ENCODE measurements at regions not wholly inside any gene's neighbourhood (a gene's known extent, or its start where the extent isn't known, plus 50 kb on each side); places are given as distances from the start of the nearest gene placed in this dataset.

DNA sequence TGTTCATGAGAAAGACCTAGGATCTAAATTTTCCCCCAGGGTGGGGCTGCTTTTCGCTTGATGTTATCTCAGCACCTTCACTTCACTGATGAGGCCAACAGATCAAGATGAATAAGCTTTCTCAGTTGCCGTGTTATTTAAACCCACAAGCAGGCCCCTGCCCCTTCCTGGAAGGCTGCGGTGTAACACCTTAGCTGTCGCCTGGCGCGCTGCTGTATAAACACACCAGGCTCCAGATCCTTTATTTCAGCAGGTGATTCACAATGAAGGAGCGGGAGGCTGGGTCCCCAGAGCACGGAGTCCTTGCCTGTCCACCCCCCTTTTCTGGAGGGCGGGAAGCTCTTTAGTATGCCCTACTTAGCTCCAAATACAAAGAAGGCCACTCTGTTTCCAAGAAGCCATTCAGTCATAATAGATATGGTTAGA, 515.4 kb downstream of the FUT8 start (continued):
- TF ChIP-seq EP300 (IDR thresholded peaks at IDR 0.05; ENCODE audit: borderline replicate concordance in 1 of 2, control insufficient read depth in 1 of 2, low read depth in 2 of 2, low read length in 2 of 2), result no peak
- no peak for TF ChIP-seq GABPA (IDR thresholded peaks at IDR 0.05; ENCODE audit: low read depth)

- Histone ChIP-seq H3K27me3 (replicated peaks in 1 of 2; ENCODE audit: control insufficient read depth in 2 of 2, insufficient read depth in 2 of 2, low read length in 1 of 2) (peaks cover 2 to 5% of the 10 kb centered on the region in 2 experiments; a peak in 2 of 4 replicates), H3K79me2 (ENCODE audit: control insufficient read depth, insufficient read depth, low read length) (no peaks in the 10 kb centered on the region), H3K36me3 (ENCODE audit: control insufficient read depth in 2 of 2, insufficient read depth in 2 of 2, low read length in 1 of 2) (no peaks in the 10 kb centered on the region), H3K9ac (ENCODE audit: control insufficient read depth, insufficient read depth, low read length) (no peak overlapping the region), H3K9me3 (replicated peaks; ENCODE audit: control insufficient read depth, insufficient read depth, low read length) (no peaks in the 10 kb centered on the region), H4K20me1 (ENCODE audit: control insufficient read depth, insufficient read depth) (no peaks in the 10 kb centered on the region), H3K4me1 (ENCODE audit: control insufficient read depth, insufficient read depth, low read length) (no peaks in the 10 kb centered on the region), H3K27ac (ENCODE audit: control insufficient read depth, insufficient read depth) (no peak overlapping the region), H2AFZ (ENCODE audit: control insufficient read depth, low read depth, low read length) (no peak overlapping the region), H3K4me2 (ENCODE audit: control insufficient read depth, insufficient read depth) (no peak overlapping the region), H3K4me3 (no peak overlapping the region)
- no peak for ATAC-seq
- in situ Hi-C loops (cut with MboI), result no loop called here
- CTCF ChIA-PET, result interaction anchor here (0.6 kb wide), 1 partner anchor 48 kb away, joined by 3 read pairs; no protein-coding TSS in a partner anchor
- TF ChIP-seq ATF7 (IDR thresholded peaks at IDR 0.05; ENCODE audit: low read depth) (no peak), SIX5 (IDR thresholded peaks at IDR 0.05; ENCODE audit: low read depth, low read length, severe bottlenecking) (no peak), TCF7 (IDR thresholded peaks at IDR 0.05; ENCODE audit: borderline replicate concordance) (no peak), HDAC2 (IDR thresholded peaks at IDR 0.05) (no peak), ZNF207 (IDR thresholded peaks at IDR 0.05; ENCODE audit: borderline replicate concordance) (no peak), SIN3A (IDR thresholded peaks at IDR 0.05; ENCODE audit: low read depth, low read length) (no peak)
- TF ChIP-seq, protein P1, sequence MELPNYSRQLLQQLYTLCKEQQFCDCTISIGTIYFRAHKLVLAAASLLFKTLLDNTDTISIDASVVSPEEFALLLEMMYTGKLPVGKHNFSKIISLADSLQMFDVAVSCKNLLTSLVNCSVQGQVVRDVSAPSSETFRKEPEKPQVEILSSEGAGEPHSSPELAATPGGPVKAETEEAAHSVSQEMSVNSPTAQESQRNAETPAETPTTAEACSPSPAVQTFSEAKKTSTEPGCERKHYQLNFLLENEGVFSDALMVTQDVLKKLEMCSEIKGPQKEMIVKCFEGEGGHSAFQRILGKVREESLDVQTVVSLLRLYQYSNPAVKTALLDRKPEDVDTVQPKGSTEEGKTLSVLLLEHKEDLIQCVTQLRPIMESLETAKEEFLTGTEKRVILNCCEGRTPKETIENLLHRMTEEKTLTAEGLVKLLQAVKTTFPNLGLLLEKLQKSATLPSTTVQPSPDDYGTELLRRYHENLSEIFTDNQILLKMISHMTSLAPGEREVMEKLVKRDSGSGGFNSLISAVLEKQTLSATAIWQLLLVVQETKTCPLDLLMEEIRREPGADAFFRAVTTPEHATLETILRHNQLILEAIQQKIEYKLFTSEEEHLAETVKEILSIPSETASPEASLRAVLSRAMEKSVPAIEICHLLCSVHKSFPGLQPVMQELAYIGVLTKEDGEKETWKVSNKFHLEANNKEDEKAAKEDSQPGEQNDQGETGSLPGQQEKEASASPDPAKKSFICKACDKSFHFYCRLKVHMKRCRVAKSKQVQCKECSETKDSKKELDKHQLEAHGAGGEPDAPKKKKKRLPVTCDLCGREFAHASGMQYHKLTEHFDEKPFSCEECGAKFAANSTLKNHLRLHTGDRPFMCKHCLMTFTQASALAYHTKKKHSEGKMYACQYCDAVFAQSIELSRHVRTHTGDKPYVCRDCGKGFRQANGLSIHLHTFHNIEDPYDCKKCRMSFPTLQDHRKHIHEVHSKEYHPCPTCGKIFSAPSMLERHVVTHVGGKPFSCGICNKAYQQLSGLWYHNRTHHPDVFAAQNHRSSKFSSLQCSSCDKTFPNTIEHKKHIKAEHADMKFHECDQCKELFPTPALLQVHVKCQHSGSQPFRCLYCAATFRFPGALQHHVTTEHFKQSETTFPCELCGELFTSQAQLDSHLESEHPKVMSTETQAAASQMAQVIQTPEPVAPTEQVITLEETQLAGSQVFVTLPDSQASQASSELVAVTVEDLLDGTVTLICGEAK (IDR thresholded peaks at IDR 0.05; ENCODE audit: borderline replicate concordance), result no peak
- TF ChIP-seq, protein P2, sequence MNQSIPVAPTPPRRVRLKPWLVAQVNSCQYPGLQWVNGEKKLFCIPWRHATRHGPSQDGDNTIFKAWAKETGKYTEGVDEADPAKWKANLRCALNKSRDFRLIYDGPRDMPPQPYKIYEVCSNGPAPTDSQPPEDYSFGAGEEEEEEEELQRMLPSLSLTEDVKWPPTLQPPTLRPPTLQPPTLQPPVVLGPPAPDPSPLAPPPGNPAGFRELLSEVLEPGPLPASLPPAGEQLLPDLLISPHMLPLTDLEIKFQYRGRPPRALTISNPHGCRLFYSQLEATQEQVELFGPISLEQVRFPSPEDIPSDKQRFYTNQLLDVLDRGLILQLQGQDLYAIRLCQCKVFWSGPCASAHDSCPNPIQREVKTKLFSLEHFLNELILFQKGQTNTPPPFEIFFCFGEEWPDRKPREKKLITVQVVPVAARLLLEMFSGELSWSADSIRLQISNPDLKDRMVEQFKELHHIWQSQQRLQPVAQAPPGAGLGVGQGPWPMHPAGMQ (IDR thresholded peaks at IDR 0.05; ENCODE audit: borderline replicate concordance), result no peak
- TF ChIP-seq, protein P3, sequence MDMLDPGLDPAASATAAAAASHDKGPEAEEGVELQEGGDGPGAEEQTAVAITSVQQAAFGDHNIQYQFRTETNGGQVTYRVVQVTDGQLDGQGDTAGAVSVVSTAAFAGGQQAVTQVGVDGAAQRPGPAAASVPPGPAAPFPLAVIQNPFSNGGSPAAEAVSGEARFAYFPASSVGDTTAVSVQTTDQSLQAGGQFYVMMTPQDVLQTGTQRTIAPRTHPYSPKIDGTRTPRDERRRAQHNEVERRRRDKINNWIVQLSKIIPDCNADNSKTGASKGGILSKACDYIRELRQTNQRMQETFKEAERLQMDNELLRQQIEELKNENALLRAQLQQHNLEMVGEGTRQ (IDR thresholded peaks at IDR 0.05; ENCODE audit: borderline replicate concordance, low read depth, low read length), result no peak
- TF ChIP-seq, protein P4, sequence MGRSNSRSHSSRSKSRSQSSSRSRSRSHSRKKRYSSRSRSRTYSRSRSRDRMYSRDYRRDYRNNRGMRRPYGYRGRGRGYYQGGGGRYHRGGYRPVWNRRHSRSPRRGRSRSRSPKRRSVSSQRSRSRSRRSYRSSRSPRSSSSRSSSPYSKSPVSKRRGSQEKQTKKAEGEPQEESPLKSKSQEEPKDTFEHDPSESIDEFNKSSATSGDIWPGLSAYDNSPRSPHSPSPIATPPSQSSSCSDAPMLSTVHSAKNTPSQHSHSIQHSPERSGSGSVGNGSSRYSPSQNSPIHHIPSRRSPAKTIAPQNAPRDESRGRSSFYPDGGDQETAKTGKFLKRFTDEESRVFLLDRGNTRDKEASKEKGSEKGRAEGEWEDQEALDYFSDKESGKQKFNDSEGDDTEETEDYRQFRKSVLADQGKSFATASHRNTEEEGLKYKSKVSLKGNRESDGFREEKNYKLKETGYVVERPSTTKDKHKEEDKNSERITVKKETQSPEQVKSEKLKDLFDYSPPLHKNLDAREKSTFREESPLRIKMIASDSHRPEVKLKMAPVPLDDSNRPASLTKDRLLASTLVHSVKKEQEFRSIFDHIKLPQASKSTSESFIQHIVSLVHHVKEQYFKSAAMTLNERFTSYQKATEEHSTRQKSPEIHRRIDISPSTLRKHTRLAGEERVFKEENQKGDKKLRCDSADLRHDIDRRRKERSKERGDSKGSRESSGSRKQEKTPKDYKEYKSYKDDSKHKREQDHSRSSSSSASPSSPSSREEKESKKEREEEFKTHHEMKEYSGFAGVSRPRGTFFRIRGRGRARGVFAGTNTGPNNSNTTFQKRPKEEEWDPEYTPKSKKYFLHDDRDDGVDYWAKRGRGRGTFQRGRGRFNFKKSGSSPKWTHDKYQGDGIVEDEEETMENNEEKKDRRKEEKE (IDR thresholded peaks at IDR 0.05), result no peak
- no peak for DNase-seq (ENCODE audit: low read depth, low spot score)
- SMC1A ChIA-PET (ENCODE audit: uncharacterized antibody, unreplicated experiment), result no interaction called here
- BruUV-seq (replicated peaks), result no TSS peak
- WGBS (ENCODE audit: insufficient coverage, insufficient replicate concordance, low lambda C conversion rate, missing lambda C conversion rate), result 80% methylated on average over 3 of the region's 3 CpGs
- RAD21 ChIA-PET (ENCODE audit: unreplicated experiment), result no interaction called here
- intact Hi-C loops (cut with micrococcal nuclease; ENCODE audit: unreplicated experiment), result no loop called here
- POLR2A ChIA-PET, result no interaction called here
- no peak for FAIRE-seq
Measured at GRCh38 chr14:65928995-65929394, 516.5 kb downstream of the FUT8 start.

Measured in GM12878 (cell line).